Coronary artery (tissue), 2 donors: ENCODE measurements at regions not wholly inside any gene's neighbourhood (a gene's known extent, or its start where the extent isn't known, plus 50 kb on each side); places are given as distances from the start of the nearest gene placed in this dataset.
"Not testable (repeated sequence)": the region's sequence is repeated elsewhere in the genome, so short reads cannot be mapped to it uniquely, and the experiment has no call there.

ENCODE experiments used
- DNase-seq: peaks from one replicate; pipeline ENCODE4 v3.0.0-alpha.2; 2017; ENCODE audit warnings: low spot score
- H3K27ac ChIP-seq, 2 donors: fragments of 200-600 bp; sonication (generic); one replicate each; pipeline ENCODE4 v1.5.1; 2016 to 2019
- H3K4me3 ChIP-seq: fragments of 200-600 bp; sonication (generic); 2 replicates; pipeline ENCODE4 v1.5.1; 2016; ENCODE audit warnings: mild to moderate bottlenecking, moderate library complexity
- CTCF ChIP-seq: fragments of 200-600 bp; sonication (generic); IDR thresholded peaks from one replicate; pipeline ENCODE4 v1.5.1; 2019; ENCODE audit warnings: antibody characterized with exemption

GRCh38 chr11:98495601-98496000, 525.1 kb upstream of the CNTN5 start:
- Histone ChIP-seq H3K27ac (no peak overlapping the region), H3K4me3 (no peak overlapping the region)
- DNase-seq: no peak
- TF ChIP-seq CTCF: no peak

GRCh38 chr11:98507208-98507607, 513.5 kb upstream of the CNTN5 start:
- TF ChIP-seq CTCF: no peak

GRCh38 chr11:98512938-98513337, 507.8 kb upstream of the CNTN5 start:
- DNase-seq: no peak
- no peak overlapping the region for H3K4me3 ChIP-seq
- no peak for TF ChIP-seq CTCF
- H3K27ac ChIP-seq: no peak overlapping the region

More at GRCh38 chr11:98507208-98507607, 513.5 kb upstream of the CNTN5 start:
- Histone ChIP-seq H3K27ac (no peak overlapping the region), H3K4me3 (no peak overlapping the region)
- DNase-seq: no peak

- no peak overlapping the region for H3K4me3 ChIP-seq
- DNase-seq: no peak
- no peak for TF ChIP-seq CTCF
- H3K27ac ChIP-seq: no peak overlapping the region
These were observed 489.2 kb upstream of the CNTN5 start for GRCh38 chr11:98531576-98531975.

- no peak for TF ChIP-seq CTCF
- Histone ChIP-seq H3K4me3 (no peak overlapping the region), H3K27ac (no peak overlapping the region)
- DNase-seq: no peak
These were observed 484.7 kb upstream of the CNTN5 start for GRCh38 chr11:98536023-98536422.

GRCh38 chr11:98538358-98538757, 482.4 kb upstream of the CNTN5 start:
- H3K27ac ChIP-seq, H3K4me3 ChIP-seq, DNase-seq: not testable (repeated sequence)

GRCh38 chr11:98545544-98546175, 475.1 kb upstream of the CNTN5 start:
- DNase-seq: no peak
- Histone ChIP-seq H3K4me3 (no peak overlapping the region), H3K27ac (no peak overlapping the region)
- no peak for TF ChIP-seq CTCF

- no peak for TF ChIP-seq CTCF
- no peak for DNase-seq
- no peak overlapping the region for H3K4me3 ChIP-seq
- no peak overlapping the region for H3K27ac ChIP-seq
These were observed 471.2 kb upstream of the CNTN5 start for GRCh38 chr11:98549571-98549970.
